ENCODE measurements at regions not wholly inside any gene's neighbourhood (a gene's known extent, or its start where the extent isn't known, plus 50 kb on each side); places are given as distances from the start of the nearest gene placed in this dataset.

DNA sequence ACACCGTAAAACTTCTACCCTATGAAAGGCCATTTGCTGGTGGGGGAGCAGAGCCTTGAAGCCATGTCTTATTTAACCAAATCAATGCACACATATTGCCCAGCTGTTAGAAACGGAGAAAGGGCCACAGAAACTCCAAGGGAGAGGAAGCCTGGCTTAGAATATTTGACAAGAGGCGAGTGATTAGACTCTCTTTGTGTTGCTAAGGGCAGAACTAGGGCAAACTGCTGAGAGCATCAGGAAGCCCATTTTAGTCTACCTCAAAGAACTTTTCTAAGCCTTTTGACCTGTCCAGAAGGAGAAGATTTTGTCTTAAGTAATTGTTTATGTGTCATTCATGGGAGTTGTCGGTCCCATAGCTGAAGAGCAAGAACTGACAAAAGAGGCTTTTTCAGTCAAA, 54.4 kb upstream of the CELF4 start:
- TF ChIP-seq, protein P1, sequence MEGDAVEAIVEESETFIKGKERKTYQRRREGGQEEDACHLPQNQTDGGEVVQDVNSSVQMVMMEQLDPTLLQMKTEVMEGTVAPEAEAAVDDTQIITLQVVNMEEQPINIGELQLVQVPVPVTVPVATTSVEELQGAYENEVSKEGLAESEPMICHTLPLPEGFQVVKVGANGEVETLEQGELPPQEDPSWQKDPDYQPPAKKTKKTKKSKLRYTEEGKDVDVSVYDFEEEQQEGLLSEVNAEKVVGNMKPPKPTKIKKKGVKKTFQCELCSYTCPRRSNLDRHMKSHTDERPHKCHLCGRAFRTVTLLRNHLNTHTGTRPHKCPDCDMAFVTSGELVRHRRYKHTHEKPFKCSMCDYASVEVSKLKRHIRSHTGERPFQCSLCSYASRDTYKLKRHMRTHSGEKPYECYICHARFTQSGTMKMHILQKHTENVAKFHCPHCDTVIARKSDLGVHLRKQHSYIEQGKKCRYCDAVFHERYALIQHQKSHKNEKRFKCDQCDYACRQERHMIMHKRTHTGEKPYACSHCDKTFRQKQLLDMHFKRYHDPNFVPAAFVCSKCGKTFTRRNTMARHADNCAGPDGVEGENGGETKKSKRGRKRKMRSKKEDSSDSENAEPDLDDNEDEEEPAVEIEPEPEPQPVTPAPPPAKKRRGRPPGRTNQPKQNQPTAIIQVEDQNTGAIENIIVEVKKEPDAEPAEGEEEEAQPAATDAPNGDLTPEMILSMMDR (IDR thresholded peaks at IDR 0.05), result no peak
- TF ChIP-seq POLR2A (IDR thresholded peaks at IDR 0.05) (no peak), POLR2AphosphoS5 (IDR thresholded peaks at IDR 0.05) (no peak)
